ENCODE measurements at regions not wholly inside any gene's neighbourhood (a gene's known extent, or its start where the extent isn't known, plus 50 kb on each side); places are given as distances from the start of the nearest gene placed in this dataset.
"Not testable (repeated sequence)": the region's sequence is repeated elsewhere in the genome, so short reads cannot be mapped to it uniquely, and the experiment has no call there.

GRCh38 chr4:111435986-111436744 is 709.1 kb upstream of the FAM241A start:
- DNase-seq, result no peak

GRCh38 chr4:111441687-111442086 is 703.6 kb upstream of the FAM241A start:
- no peak for DNase-seq

GRCh38 chr4:111444836-111445235 is 700.4 kb upstream of the FAM241A start:
- not testable (repeated sequence) for DNase-seq

- DNase-seq, result no peak
Measured at GRCh38 chr4:111449657-111450056, 695.6 kb upstream of the FAM241A start.

- DNase-seq, result no peak
Measured at GRCh38 chr4:111450867-111451266, 694.4 kb upstream of the FAM241A start.

GRCh38 chr4:111453216-111453615 is 692.0 kb upstream of the FAM241A start:
- no peak for DNase-seq

- no peak for DNase-seq
Measured at GRCh38 chr4:111454961-111455360, 690.3 kb upstream of the FAM241A start.

GRCh38 chr4:111464251-111465045 is 680.8 kb upstream of the FAM241A start:
- DNase-seq, result no peak

- no peak for DNase-seq
Measured at GRCh38 chr4:111466811-111467604, 678.2 kb upstream of the FAM241A start.

GRCh38 chr4:111475001-111475400 is 670.3 kb upstream of the FAM241A start:
- DNase-seq, result no peak

- DNase-seq, result no peak
Measured at GRCh38 chr4:111475666-111476065, 669.6 kb upstream of the FAM241A start.

- no peak for DNase-seq
Measured at GRCh38 chr4:111480510-111480909, 664.7 kb upstream of the FAM241A start.

GRCh38 chr4:111483375-111484169 is 661.7 kb upstream of the FAM241A start:
- no peak for DNase-seq

GRCh38 chr4:111492496-111492895 is 652.8 kb upstream of the FAM241A start:
- DNase-seq, result no peak

GRCh38 chr4:111494471-111494870 is 650.8 kb upstream of the FAM241A start:
- DNase-seq, result no peak

GRCh38 chr4:111494971-111495370 is 650.3 kb upstream of the FAM241A start:
- no peak for DNase-seq

GRCh38 chr4:111499291-111499690 is 646.0 kb upstream of the FAM241A start:
- DNase-seq, result no peak

- no peak for DNase-seq
Measured at GRCh38 chr4:111499706-111500105, 645.5 kb upstream of the FAM241A start.

- DNase-seq, result no peak
Measured at GRCh38 chr4:111500858-111501257, 644.4 kb upstream of the FAM241A start.

- DNase-seq, result peak; percentile 0
Measured at GRCh38 chr4:111501946-111502345, 643.3 kb upstream of the FAM241A start.

GRCh38 chr4:111502626-111503025 is 642.6 kb upstream of the FAM241A start:
- DNase-seq, result no peak

GRCh38 chr4:111506706-111507105 is 638.5 kb upstream of the FAM241A start:
- DNase-seq, result no peak

- DNase-seq, result no peak
Measured at GRCh38 chr4:111510535-111510934, 634.7 kb upstream of the FAM241A start.

All from DMS153 (cell line).